Activated CD8-positive, alpha-beta memory T cell treated with anti-CD3 and anti-CD28 coated beads for 4 hours (primary cell): ENCODE measurements at regions not wholly inside any gene's neighbourhood (a gene's known extent, or its start where the extent isn't known, plus 50 kb on each side); places are given as distances from the start of the nearest gene placed in this dataset.

ENCODE experiments used
- DNase-seq, 2 donors: peaks; one replicate each; pipeline ENCODE4 v3.0.0-alpha.2; 2020; ENCODE audit warnings: low read depth in 2 of 2

- DNase-seq, result no peak
Measured at GRCh38 chr20:41951615-41952014, 333.4 kb upstream of the CHD6 start.

GRCh38 chr20:41939659-41940058 lies 321.5 kb upstream of the CHD6 start:
- no peak for DNase-seq

GRCh38 chr20:41938353-41938752 lies 320.2 kb upstream of the CHD6 start:
- no peak for DNase-seq

DNA sequence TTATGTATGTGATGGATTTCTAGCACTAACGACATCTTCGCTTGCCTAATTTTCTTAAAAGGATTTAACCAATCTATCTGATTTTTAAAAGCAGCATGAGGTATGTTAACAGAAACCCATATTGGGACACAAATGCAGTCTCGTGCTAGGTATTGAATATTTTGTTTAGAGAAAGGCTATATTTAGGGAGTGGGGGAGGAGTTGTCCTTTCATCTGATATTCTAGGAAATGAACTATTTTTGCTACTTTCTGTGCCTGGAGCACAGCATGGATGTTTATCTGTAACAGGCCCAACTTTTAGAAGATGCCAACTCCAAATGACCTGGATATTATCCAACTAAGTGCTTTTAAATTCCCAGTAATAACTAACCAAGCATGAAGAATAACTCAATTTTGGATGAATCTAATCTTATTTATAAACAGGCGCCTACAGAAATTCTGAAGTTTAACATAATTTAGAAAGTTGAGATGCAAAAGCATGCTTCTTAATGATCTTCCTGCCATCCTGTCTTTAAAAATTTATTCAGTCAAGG lies 317.1 kb upstream of the CHD6 start:
- no peak for DNase-seq

DNA sequence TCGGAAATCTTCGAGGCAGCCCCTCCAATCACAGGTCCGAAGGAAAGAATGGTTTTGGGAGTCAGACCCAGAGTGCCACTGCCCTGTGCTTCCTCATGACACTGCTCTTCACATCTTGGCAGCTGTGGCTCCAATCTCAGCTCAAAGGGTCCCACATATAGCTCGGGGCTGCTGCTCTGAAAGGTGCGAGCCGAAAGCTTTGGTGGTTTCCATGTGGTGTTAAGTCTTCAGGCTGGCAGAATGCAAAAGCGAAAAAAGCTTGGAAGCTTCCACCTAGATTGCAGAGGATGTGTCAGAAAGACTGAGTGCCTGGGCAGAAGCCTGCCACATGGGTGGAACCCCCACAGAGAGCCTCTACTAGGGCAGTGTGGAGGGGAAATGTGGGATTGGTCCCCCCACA lies 314.3 kb upstream of the CHD6 start:
- no peak for DNase-seq

DNA sequence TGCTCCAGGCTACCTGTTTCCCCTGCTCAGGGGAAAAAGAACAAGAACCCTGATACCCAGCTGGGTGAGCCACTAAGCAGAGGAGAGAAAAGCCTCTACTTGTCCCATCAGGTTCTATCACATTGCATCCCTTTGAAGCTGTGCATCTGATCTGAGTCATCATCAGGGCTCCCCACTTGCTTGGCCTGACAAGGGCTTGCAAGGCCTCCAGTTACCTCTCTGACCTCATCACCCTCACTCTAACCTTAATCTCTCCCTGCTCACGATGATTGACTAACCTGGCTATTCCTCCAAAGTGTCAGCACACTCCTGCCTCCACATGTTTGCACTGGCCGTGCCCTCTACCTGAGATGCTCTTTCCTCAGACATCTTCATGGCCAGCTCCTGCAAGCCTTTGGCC lies 309.5 kb upstream of the CHD6 start:
- DNase-seq, result no peak

GRCh38 chr20:41927189-41927588 lies 309.0 kb upstream of the CHD6 start:
- DNase-seq, result no peak

GRCh38 chr20:41925476-41925875 lies 307.3 kb upstream of the CHD6 start:
- DNase-seq, result no peak

- no peak for DNase-seq
Measured at GRCh38 chr20:41923624-41924023, 305.4 kb upstream of the CHD6 start.

DNA sequence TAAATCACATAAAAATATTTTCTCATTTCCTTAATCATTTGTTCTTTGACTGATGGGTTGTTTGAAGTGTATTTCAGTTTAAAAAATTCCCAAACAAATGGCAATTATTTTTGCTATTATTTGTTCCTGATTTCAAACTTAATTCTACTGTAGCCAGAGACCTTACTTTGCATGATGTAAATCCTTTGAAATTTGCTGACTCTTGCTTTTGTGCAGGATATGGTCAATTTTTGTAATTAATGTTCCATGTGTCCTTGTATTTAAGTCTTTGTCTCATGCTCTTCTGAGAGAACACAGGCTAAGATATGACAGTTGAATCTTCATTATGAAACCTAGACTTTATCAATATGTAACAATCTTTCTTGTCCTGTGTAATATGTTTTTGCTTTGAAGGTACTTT lies 295.0 kb upstream of the CHD6 start:
- no peak for DNase-seq

- no peak for DNase-seq
Measured at GRCh38 chr20:41910558-41910957, 292.4 kb upstream of the CHD6 start.

DNA sequence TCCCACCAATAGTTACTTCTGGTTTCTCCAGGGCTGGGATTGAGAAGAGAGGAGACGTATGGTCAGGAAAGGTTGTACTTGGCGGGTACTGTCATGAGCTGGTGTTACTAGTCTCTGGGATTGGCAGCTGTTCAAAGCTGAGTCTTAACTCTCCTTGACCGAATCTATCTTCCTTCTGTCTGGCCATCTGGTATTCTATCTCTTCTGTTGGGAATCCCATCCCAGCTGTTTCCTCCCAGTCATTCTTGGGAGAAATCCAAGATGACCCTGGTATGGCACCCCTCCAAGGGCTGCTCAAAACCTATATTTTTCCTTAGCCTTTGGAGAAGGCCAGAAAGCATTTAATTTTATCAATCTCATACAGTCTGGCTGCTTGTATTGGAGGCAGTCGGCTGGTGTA lies 287.0 kb upstream of the CHD6 start:
- no peak for DNase-seq

DNA sequence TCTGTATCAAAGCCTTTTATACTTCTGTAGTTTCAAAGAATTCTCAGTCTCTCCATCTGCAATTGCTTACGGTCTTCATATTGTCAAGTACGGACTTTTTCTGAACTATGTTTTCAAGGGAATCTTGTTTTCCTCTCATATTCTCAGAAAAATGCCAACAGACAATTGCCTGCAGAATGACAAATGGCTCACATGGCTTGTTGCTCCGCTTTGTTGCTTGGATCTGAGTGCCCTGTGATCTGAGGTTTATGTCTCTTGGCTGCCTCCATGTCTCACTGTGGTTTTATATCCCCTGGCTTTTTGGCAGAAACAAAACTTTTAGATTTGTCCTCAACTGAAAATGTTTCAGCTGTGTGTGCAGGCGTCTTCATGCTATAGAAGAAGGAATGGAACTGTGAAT lies 285.4 kb upstream of the CHD6 start:
- DNase-seq, result no peak

DNA sequence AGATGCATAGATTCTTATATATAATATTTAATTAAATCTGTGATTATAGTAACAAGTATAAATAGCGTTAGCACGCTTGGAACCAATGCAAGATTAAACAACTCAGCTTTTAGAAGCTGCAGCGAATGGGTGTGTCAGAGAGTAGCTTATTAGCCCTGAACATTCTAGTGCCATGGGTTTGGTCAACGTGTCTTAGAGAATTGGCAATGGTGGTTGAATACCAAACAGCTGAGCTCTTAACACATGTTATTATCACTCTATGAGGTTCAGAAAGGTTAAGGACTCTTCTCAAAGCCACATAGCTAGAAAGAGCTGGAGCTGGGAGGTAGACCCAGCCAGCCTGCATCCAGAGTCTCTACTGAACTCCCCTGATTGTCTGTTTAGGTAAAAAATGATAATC lies 284.2 kb upstream of the CHD6 start:
- DNase-seq, result no peak

GRCh38 chr20:41900201-41900691 lies 282.1 kb upstream of the CHD6 start:
- no peak for DNase-seq

- no peak for DNase-seq
Measured at GRCh38 chr20:41897708-41898107, 279.5 kb upstream of the CHD6 start.

DNA sequence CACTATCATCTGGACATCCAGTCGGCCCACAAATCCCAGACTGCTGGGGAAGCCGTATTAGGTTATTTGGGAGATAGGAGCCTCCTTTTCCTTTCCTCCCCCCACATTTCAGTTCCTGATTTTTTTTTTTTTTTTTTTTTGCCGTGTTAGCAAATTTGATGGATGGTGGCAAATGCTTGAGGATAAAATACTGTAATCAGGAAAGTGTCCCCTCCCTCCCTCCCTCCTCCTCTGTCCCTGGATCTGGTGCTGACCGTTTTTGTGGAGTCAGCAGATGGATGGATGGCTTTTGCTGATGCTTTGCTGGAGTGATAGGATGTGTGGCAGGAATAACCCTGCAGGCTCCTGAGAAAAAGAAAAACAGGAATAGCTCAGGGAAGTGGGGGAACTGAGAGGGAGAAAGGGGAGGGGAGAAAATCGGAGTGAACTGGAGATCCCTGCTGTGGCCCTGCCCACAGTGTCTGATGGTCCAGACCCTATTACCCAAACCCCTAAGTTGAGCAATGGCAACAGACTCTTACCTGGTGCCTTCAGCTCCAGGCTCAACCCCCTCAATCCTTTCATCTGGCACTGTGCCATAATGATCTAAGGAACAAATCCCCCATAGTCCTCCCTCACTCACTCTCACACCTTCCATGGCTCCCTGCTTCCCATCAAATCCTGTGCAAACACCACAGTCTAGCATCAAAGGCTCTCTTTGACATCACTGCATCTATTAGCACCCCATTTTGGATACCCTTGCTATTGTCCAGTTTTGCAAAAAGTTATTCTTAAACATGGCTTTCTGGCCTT lies 277.3 kb upstream of the CHD6 start:
- DNase-seq, result no peak

DNA sequence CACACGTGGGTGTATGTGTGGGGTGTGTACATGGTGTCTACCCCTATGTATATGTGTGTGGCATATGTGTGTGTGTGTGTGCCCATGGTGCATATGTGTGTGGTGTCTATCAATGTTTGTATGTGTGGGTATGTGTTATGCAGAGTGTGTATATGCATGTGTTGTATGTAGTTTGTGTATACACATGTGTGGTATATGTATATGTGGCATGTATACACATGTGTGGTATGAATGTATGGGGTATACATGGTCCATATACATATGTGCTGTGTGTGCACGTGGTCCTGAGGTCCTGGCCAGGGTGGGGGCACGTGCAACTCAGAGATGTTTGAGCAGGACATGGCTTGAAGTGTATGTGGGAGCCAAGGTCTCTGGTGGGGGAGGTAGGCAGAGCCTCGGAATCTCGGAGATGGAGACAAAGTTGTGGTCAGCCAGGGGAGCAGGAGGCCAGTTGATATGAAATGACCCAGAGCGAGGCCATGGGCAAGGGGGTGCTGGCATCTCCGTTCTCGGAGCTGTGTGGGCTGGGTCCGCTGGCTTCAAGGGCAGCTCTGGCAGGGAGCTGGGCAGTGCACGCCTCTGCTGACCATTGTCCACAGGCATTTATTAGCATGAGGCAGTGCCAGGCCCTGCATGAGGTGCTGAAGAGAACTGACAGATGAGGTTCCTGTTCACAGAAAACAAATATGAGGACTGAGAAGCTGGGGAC lies 276.2 kb upstream of the CHD6 start:
- no peak for DNase-seq

DNA sequence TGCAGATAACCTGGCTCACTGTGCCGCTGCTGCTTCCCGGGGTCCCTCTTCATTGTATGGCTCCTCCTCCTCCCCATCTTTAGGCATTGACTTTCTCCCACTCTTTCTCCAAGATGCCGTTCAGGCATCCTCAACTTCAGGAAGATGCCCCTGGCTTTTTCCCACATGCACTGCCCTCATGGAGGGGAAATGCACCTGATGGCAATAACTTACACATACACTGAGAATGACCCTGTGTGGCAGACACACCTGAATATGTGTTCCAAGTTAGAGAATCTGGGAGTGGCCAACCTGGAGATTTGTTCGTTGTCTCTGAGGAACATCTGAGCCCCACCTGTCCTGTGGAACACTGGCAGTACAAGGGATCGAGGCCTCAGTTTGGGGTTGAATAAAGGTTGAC lies 273.9 kb upstream of the CHD6 start:
- no peak for DNase-seq

DNA sequence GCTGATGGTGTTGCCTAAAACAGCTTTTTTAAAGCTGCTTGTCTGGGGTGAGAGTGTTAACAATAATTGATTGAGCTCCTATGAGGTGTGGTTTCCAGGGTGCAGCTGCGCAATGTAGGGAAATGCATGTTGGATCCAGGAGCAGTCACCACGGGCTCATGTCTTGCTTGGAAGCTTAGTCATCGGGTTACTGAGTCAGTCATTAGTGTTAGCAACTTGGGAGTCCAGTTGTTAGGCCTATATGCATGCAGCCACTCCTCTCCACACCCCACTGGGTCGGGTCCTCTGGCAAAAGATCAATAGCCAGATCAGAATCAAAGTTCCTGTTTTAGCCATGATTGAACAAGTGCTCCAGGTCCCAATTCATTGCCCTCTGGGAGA lies 271.7 kb upstream of the CHD6 start:
- DNase-seq, result no peak

DNA sequence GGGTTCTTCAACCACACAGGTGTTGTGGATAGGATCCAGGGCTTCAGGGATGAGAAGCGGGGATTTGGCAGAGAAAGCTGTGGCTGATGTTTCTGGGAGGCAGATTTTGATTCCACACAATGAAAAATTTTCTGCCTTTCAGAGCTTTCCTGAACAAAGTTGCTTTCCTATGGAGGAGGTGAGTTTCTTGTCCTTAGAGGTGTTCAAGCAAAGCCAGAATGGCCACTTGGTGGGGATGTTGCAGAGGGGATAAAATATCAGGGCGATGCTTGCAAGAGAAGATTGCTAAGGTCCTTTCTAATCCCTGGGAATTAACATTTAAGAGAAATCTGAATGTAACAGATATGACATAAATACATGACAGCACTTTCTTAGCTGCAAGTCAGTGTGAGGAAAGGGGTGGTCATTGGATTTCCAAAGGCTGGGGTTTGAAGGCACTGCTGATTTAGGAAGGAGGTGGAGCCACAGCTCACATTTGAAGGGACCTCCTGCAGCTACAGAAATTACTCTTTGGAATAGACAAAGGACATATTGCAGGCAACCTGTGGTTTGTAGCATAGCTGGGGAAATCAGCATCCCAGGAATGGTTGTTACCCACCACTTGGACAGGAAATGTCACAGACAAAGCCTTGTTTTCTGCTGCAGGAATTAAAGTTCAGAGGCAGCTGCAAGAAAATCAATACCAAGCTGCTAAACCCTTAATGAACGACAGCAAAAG lies 271.1 kb upstream of the CHD6 start:
- no peak for DNase-seq

- no peak for DNase-seq
Measured at GRCh38 chr20:41888434-41888833, 270.3 kb upstream of the CHD6 start.

DNA sequence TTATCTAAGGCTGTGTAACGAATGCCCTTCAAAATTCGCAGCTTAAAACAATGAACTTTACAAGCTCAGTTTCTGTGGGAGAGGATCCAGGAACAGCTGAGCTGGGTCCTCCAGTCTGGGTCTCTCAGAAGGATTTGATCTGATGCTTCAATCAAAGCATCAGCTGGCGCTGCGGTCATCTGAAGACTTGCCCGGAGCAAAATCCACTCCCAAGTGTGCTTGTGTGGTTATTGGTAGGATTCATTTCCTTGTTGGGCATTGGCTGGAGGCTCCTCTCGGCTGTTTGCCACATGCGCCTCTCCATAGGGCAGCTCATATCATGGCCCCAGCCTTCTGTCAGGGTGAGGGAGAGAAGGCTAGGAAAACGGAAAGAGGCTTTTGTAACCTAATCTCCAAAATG lies 269.3 kb upstream of the CHD6 start:
- DNase-seq, result no peak
